Activated T-cell treated with anti-CD3 and anti-CD28 coated beads, Interleukin-2, amount 50 U/mL, for 4 hours (primary cell): ENCODE measurements at regions not wholly inside any gene's neighbourhood (a gene's known extent, or its start where the extent isn't known, plus 50 kb on each side); places are given as distances from the start of the nearest gene placed in this dataset.

Experiments
- ATAC-seq, 2 donors: fragments of 200-7000 bp; cut with Tn5 transposase; one replicate each; pipeline ENCODE4 v1.10.0; 2021
- DNase-seq: peaks from one replicate; pipeline ENCODE4 v3.0.0-alpha.2; 2020
- H3K27me3 Mint-ChIP-seq: one replicate; pipeline ENCODE4 v1.8.0; 2021; ENCODE audit warnings: low read depth, mixed read lengths
- H3K36me3 Mint-ChIP-seq: one replicate; pipeline ENCODE4 v1.8.0; 2022; ENCODE audit warnings: mixed read lengths; ENCODE audit not compliant: insufficient read depth
- H3K4me1 Mint-ChIP-seq: one replicate; pipeline ENCODE4 v1.8.0; 2021; ENCODE audit warnings: low read depth, mixed read lengths
- H3K4me3 Mint-ChIP-seq: one replicate; pipeline ENCODE4 v1.8.0; 2021; ENCODE audit warnings: mild to moderate bottlenecking, moderate library complexity, mixed read lengths
- H3K9me3 Mint-ChIP-seq: one replicate; pipeline ENCODE4 v1.8.0; 2021; ENCODE audit warnings: mixed read lengths

DNA sequence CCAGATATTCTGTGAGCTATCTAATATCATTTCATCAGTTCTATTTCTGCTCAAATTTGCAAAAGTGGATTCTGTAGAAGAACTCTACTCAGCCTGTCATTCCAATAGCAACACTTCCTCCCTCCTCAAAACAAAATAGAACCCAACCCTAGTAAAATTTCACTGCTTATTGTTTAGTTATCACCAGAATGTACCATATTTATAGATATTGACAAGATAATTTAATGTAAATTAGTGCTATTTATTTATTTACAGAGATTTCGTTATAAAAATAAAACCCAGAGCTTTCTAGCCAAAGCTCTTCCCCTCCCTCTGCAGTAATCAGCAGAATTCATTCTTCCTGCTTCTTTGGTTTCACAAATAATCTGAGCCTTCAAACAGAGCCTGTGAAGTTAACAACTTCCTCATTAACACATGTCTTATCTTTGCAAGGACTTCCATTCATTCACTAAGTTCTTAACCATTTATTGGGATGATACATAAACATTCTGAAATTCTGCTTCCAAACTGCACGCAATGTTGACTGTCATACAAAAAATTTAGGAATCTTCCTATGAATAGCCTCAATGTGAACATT, 73.7 kb upstream of the PJA2 start:
- Mint-ChIP-seq H3K9me3 (no peaks in the 10 kb centered on the region), H3K4me3 (no peak overlapping the region), H3K36me3 (no peaks in the 10 kb centered on the region), H3K27me3 (no peaks in the 10 kb centered on the region), H3K4me1 (no peaks in the 10 kb centered on the region)
- no peak for DNase-seq
- no peak for ATAC-seq

- ATAC-seq (no peak), DNase-seq (no peak)
- H3K36me3 Mint-ChIP-seq = no peaks in the 10 kb centered on the region
- no peaks in the 10 kb centered on the region for H3K4me1 Mint-ChIP-seq
- H3K9me3 Mint-ChIP-seq = no peaks in the 10 kb centered on the region
- no peaks in the 10 kb centered on the region for H3K27me3 Mint-ChIP-seq
- H3K4me3 Mint-ChIP-seq = no peak overlapping the region
Measured at GRCh38 chr5:109482748-109483147, 73.0 kb upstream of the PJA2 start.

DNA sequence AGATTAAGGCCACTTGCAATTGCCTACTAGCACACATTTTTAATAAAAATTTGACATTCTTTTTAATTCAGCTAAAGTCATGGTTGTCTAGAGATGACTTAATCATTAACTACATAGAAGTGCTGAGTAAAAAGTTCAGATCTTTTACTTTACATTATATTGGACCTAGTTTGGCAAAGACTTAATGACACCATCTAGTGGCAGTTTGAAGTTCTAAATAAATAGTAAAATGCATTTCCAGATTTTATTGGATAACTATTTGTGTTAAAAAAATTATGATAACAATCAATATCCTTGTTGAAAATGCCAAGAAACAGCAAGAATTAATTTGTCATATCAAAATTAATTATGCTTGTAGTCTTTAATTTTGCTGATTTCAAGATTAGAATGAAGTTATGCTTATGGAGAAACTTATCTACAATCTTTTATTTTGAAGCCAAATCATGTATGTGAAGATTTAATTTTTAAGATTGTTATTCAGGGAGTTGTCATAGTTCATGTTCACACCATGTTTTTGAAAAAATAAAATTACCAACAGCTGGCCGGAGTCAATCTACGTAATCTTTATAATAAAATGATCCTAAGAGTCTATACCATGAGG, 69.6 kb upstream of the PJA2 start:
- Mint-ChIP-seq H3K4me1 (no peaks in the 10 kb centered on the region), H3K36me3 (no peaks in the 10 kb centered on the region), H3K4me3 (no peak overlapping the region), H3K9me3 (no peaks in the 10 kb centered on the region), H3K27me3 (no peaks in the 10 kb centered on the region)
- ATAC-seq (no peak), DNase-seq (no peak)

GRCh38 chr5:109478830-109479229, 69.1 kb upstream of the PJA2 start:
- no peaks in the 10 kb centered on the region for H3K36me3 Mint-ChIP-seq
- DNase-seq (no peak), ATAC-seq (no peak)
- no peaks in the 10 kb centered on the region for H3K27me3 Mint-ChIP-seq
- H3K4me1 Mint-ChIP-seq = no peaks in the 10 kb centered on the region
- no peak overlapping the region for H3K4me3 Mint-ChIP-seq
- H3K9me3 Mint-ChIP-seq = no peaks in the 10 kb centered on the region

GRCh38 chr5:109476292-109476691, 66.5 kb upstream of the PJA2 start:
- Mint-ChIP-seq H3K4me3 (no peak overlapping the region), H3K27me3 (peaks cover 9% of the 10 kb centered on the region), H3K36me3 (no peaks in the 10 kb centered on the region), H3K4me1 (no peaks in the 10 kb centered on the region), H3K9me3 (no peaks in the 10 kb centered on the region)
- ATAC-seq = no peak
- no peak for DNase-seq

DNA sequence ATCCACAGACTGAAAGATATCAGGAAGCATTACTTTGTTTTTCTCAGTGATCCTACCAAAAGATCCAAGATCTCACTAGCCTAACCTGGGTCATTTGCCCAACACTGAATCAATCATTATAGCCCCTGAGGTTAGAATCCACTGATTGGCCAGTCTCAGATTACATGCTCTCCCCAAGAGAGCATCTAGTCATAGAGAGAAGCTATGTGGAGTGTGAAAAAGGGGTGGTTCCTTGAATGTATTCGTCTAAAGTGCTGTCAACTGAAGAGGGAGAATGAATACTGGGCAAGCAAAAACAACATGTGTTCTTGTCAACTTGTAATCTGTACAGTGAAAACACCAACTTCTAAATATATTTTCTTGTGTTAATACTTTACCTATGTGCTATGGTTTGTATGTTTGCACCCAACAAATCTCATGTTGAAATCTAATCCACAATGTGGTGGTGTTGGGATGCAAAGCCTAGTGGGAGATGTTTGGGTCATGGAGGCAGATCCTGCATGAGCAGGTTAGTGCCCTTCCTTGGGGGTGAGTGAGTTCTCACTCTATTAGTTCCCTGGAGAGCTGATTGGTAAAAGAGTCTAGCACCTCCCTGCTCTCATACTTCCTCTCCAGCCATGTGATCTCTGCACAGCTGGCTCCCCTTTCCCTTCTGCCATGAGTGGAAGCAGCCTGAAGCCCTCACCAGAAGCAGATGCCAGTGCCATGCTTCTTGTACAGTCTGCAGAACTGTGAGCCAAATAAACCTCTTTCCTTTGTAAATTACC, 60.3 kb upstream of the PJA2 start:
- Mint-ChIP-seq H3K4me1 (peaks cover 4% of the 10 kb centered on the region), H3K4me3 (no peak overlapping the region), H3K27me3 (peaks cover 17% of the 10 kb centered on the region), H3K9me3 (no peaks in the 10 kb centered on the region), H3K36me3 (no peaks in the 10 kb centered on the region)
- DNase-seq (no peak), ATAC-seq (no peak)

DNA sequence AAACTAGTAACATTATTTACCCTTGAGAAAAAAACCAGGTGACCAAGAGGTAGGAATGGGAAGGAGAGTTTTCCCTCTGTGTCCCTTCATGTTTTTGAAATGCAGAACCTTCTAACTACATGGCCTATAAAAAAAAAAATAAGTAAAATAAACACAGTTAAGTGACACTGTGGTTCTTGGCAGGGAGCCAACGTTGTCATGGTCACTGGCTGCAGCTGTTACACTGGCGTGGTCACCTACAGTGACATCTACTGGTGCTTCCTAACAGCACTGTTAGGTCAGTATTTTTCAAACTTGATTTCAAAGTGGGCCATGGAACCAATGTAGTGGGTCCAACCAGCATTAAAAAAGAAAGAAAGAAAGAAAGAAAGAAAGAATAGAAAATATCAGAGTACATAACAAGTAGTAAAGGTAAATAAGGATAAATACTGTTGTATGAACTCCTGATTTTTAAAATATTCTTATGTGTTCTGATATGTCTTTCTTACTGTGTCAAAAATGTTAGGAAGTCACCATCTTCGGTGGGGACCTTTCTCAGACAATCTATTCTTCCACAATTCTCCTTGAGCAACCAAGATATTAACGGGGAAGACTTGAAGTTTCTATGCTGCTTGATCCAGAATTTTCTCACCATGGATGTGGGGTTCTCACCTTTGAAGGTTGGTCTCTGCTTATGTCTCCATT, 59.1 kb upstream of the PJA2 start:
- H3K27me3 Mint-ChIP-seq = peaks cover 17% of the 10 kb centered on the region
- H3K4me1 Mint-ChIP-seq = peaks cover 4% of the 10 kb centered on the region
- H3K9me3 Mint-ChIP-seq = no peaks in the 10 kb centered on the region
- ATAC-seq (peak; percentile 62 to 71), DNase-seq (peak; percentile 53)
- H3K36me3 Mint-ChIP-seq = no peaks in the 10 kb centered on the region
- H3K4me3 Mint-ChIP-seq = no peak overlapping the region

- H3K27me3 Mint-ChIP-seq = peaks cover 14% of the 10 kb centered on the region
- H3K36me3 Mint-ChIP-seq = no peaks in the 10 kb centered on the region
- no peaks in the 10 kb centered on the region for H3K9me3 Mint-ChIP-seq
- H3K4me3 Mint-ChIP-seq = no peak overlapping the region
- DNase-seq (no peak), ATAC-seq (no peak)
- H3K4me1 Mint-ChIP-seq = peaks cover 4% of the 10 kb centered on the region
Measured at GRCh38 chr5:109468288-109468676, 58.5 kb upstream of the PJA2 start.

GRCh38 chr5:109467058-109467457, 57.3 kb upstream of the PJA2 start:
- peaks cover 11% of the 10 kb centered on the region for H3K27me3 Mint-ChIP-seq
- H3K4me3 Mint-ChIP-seq = no peak overlapping the region
- DNase-seq = no peak
- H3K36me3 Mint-ChIP-seq = no peaks in the 10 kb centered on the region
- ATAC-seq = no peak
- H3K9me3 Mint-ChIP-seq = no peaks in the 10 kb centered on the region
- H3K4me1 Mint-ChIP-seq = peaks cover 4% of the 10 kb centered on the region
